ENCODE measurements at regions not wholly inside any gene's neighbourhood (a gene's known extent, or its start where the extent isn't known, plus 50 kb on each side); places are given as distances from the start of the nearest gene placed in this dataset.

- TF ChIP-seq EZH2phosphoT487 (IDR thresholded peaks at IDR 0.05; ENCODE audit: borderline replicate concordance, low read depth, low read length) (no peak), CTCF (conservative IDR thresholded peaks at IDR 0.05; ENCODE audit: low read length) (no peak)
- Histone ChIP-seq H2AFZ (ENCODE audit: low read length) (no peak overlapping the region), H3K4me1 (ENCODE audit: insufficient read depth, low read length, poor library complexity, severe bottlenecking) (no peaks in the 10 kb centered on the region), H3K4me2 (ENCODE audit: low read length) (no peak overlapping the region), H3K9me3 (ENCODE audit: low read length) (no peaks in the 10 kb centered on the region), H3K27ac (ENCODE audit: low read depth, low read length, poor library complexity, severe bottlenecking) (no peak overlapping the region), H3K4me3 (ENCODE audit: low read depth, low read length, poor library complexity, severe bottlenecking) (no peak overlapping the region), H3K36me3 (ENCODE audit: insufficient read depth, low read length) (no peaks in the 10 kb centered on the region), H4K20me1 (ENCODE audit: insufficient read depth, low read length) (no peaks in the 10 kb centered on the region), H3K9me2 (ENCODE audit: insufficient read depth, low read length) (no peaks in the 10 kb centered on the region), H3K79me2 (ENCODE audit: insufficient read depth, low read depth, low read length) (no peaks in the 10 kb centered on the region)
- CTCF ChIA-PET (ENCODE audit: unreplicated experiment): no interaction called here
- DNase-seq (ENCODE audit: low spot score): no peak
- no TSS peak for BruUV-seq (replicated peaks)
- POLR2A ChIA-PET: interaction anchor here (0.6 kb wide), 1 partner anchor 23 kb away, joined by 3 read pairs; no protein-coding TSS in a partner anchor
- intact Hi-C loops (cut with micrococcal nuclease; ENCODE audit: unreplicated experiment): no loop called here
Measured at GRCh38 chr16:75924397-75924796, 198.1 kb upstream of the CPHXL start.

DNA sequence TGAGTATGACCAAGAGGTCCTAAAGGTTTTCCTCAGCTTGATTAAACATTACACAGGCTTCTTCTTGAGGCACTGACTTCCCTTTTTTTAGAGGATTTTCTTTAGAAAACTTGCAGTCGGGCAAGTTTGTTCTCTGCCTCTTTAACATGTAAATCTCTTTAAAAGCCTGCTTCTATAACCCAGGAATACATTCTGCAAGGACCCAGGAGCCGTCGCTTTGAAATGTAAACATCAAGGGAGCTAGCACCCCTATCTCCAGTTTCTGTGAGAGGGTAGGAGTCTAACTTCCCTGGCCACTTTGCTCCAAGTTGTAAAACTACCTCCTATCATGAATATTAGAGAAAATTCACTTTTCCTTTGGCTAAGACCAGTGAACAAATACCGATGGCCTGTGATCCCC, 201.5 kb upstream of the CPHXL start:
- Histone ChIP-seq H3K27ac (ENCODE audit: low read depth, low read length, poor library complexity, severe bottlenecking) (no peak overlapping the region), H3K9me3 (ENCODE audit: low read length) (no peaks in the 10 kb centered on the region), H3K4me3 (ENCODE audit: low read depth, low read length, poor library complexity, severe bottlenecking) (no peak overlapping the region), H2AFZ (ENCODE audit: low read length) (no peak overlapping the region), H3K4me2 (ENCODE audit: low read length) (no peak overlapping the region), H3K79me2 (ENCODE audit: insufficient read depth, low read depth, low read length) (no peaks in the 10 kb centered on the region), H3K36me3 (ENCODE audit: insufficient read depth, low read length) (no peaks in the 10 kb centered on the region), H3K4me1 (ENCODE audit: insufficient read depth, low read length, poor library complexity, severe bottlenecking) (no peaks in the 10 kb centered on the region), H4K20me1 (ENCODE audit: insufficient read depth, low read length) (no peaks in the 10 kb centered on the region), H3K9me2 (ENCODE audit: insufficient read depth, low read length) (no peaks in the 10 kb centered on the region)
- DNase-seq (ENCODE audit: low spot score): no peak
- ChIA-PET POLR2A (no interaction called here), CTCF (ENCODE audit: unreplicated experiment) (no interaction called here)
- TF ChIP-seq CTCF (conservative IDR thresholded peaks at IDR 0.05; ENCODE audit: low read length) (no peak), EZH2phosphoT487 (IDR thresholded peaks at IDR 0.05; ENCODE audit: borderline replicate concordance, low read depth, low read length) (no peak)
- BruUV-seq (replicated peaks): no TSS peak
- intact Hi-C loops (cut with micrococcal nuclease; ENCODE audit: unreplicated experiment): no loop called here

DNA sequence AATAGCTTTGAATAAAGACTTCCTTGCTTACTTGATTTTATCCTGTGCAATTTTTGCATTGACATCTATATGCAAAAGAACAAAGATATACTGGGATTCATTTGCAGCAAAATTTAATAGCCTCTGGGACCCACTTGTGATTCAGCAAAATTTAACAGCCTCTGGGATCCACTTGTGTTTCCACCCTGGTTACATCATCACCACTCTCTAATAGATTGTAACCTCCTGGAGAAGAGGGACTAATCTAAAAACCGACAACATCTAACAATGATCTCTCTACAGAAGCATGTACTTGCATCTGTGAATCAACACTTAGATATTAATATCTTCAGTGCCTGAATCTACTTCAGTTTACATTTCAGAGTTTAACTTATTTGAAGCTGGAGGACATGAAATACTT, 202.0 kb upstream of the CPHXL start:
- Histone ChIP-seq H3K79me2 (ENCODE audit: insufficient read depth, low read depth, low read length) (no peaks in the 10 kb centered on the region), H4K20me1 (ENCODE audit: insufficient read depth, low read length) (no peaks in the 10 kb centered on the region), H3K4me1 (ENCODE audit: insufficient read depth, low read length, poor library complexity, severe bottlenecking) (no peaks in the 10 kb centered on the region), H3K4me2 (ENCODE audit: low read length) (no peak overlapping the region), H3K9me3 (ENCODE audit: low read length) (no peaks in the 10 kb centered on the region), H3K4me3 (ENCODE audit: low read depth, low read length, poor library complexity, severe bottlenecking) (no peak overlapping the region), H3K36me3 (ENCODE audit: insufficient read depth, low read length) (no peaks in the 10 kb centered on the region), H3K27ac (ENCODE audit: low read depth, low read length, poor library complexity, severe bottlenecking) (no peak overlapping the region), H2AFZ (ENCODE audit: low read length) (no peak overlapping the region), H3K9me2 (ENCODE audit: insufficient read depth, low read length) (no peaks in the 10 kb centered on the region)
- ChIA-PET POLR2A (no interaction called here), CTCF (ENCODE audit: unreplicated experiment) (no interaction called here)
- no TSS peak for BruUV-seq (replicated peaks)
- no peak for DNase-seq (ENCODE audit: low spot score)
- intact Hi-C loops (cut with micrococcal nuclease; ENCODE audit: unreplicated experiment): no loop called here
- TF ChIP-seq CTCF (conservative IDR thresholded peaks at IDR 0.05; ENCODE audit: low read length) (no peak), EZH2phosphoT487 (IDR thresholded peaks at IDR 0.05; ENCODE audit: borderline replicate concordance, low read depth, low read length) (no peak)
